HG02798 (cell line): ENCODE measurements at regions not wholly inside any gene's neighbourhood (a gene's known extent, or its start where the extent isn't known, plus 50 kb on each side); places are given as distances from the start of the nearest gene placed in this dataset.
A peak's percentile ranks its signal among the peaks of the same experiment; 100 is the strongest.
"Not testable (repeated sequence)": the region's sequence is repeated elsewhere in the genome, so short reads cannot be mapped to it uniquely, and the experiment has no call there.

Experiments
- ATAC-seq: cut with Tn5 transposase; IDR thresholded peaks from one replicate; pipeline ENCODE4 v1.9.1; 2021; ENCODE audit warnings: mild to moderate bottlenecking; ENCODE audit not compliant: unreplicated experiment, poor library complexity

DNA sequence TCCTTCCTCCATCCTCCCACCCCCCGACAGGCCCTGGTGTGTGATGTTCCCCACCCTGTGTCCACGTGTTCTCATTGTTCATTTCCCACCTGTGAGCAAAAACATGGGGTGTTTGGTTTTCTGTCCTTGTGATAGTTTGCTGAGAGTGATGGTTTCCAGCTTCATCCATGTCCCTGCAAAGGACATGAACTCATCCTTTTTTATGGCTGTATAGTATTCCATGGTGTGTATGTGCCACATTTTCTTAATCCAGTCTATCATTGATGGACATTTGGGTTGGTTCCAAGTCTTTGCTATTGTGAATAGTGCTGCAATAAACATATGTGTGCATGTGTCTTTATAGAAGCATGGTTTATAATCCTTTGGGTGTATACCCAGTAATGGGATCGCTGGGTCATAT, 587.6 kb downstream of the EDEM1 start:
- ATAC-seq = not testable (repeated sequence)

GRCh38 chr3:5784690-5785089, 597.2 kb downstream of the EDEM1 start:
- ATAC-seq = no peak

- no peak for ATAC-seq
Observed at GRCh38 chr3:5787861-5788488, 600.5 kb downstream of the EDEM1 start.

- ATAC-seq = no peak
Observed at GRCh38 chr3:5788496-5788895, 601.0 kb downstream of the EDEM1 start.

GRCh38 chr3:5791558-5791957, 604.1 kb downstream of the EDEM1 start:
- no peak for ATAC-seq

DNA sequence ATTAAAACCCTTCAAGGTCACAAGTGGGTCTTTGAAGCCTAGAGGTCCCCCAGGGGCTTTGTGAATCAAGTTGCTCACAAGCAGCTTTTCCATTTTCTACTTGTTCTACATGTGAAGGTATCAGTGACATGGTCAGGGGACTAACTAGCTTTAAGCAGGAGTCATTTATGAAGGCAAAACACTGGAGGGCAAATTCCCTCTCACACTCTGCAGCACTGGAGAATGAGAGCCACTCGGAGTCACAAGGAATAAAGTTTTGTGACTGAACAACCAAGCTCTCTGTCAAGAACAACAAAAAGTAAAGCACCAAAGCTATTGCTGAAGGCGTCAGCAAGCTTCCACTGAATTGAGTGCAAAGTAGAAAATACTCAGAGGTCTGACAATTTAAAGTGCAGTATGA, 609.0 kb downstream of the EDEM1 start:
- ATAC-seq = no peak

GRCh38 chr3:5798809-5799208, 611.3 kb downstream of the EDEM1 start:
- ATAC-seq = no peak

DNA sequence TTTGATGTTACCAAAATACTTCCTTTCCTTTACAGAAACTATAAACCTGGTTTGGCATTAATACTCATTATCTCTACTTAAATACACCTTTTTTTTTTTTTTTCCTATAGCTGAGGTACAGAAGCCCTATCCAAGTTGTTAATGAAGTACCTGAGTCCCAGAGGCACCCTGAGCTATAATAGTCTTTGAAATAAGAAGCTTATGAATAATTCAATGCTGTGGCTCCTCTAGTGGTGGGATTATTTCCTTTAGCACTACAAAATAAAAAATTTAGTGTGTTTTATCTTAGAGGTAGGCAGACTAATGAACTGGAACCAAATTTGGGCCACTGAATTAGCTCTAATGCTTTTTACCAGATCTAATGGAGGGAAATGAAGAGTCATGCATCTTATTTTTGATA, 611.9 kb downstream of the EDEM1 start:
- no peak for ATAC-seq

DNA sequence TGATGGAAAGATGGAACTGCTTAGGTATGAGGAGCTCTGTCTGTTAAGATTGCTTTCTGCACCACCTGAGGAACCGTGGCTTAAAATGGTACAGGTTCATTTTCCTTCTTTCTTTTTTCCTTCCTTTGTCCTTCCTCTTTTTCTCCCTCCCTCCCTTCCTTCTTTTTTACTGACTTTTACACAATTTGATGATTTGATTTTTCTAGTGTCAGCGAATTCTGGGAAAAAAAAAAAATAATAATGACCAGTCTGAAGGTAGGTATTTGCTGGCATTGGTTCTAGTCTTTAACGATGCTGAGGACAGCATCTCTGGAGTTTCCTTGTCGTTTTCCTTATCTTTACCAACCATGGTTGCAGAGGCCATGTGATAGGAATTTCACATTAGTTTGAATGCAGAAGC, 613.5 kb downstream of the EDEM1 start:
- no peak for ATAC-seq

DNA sequence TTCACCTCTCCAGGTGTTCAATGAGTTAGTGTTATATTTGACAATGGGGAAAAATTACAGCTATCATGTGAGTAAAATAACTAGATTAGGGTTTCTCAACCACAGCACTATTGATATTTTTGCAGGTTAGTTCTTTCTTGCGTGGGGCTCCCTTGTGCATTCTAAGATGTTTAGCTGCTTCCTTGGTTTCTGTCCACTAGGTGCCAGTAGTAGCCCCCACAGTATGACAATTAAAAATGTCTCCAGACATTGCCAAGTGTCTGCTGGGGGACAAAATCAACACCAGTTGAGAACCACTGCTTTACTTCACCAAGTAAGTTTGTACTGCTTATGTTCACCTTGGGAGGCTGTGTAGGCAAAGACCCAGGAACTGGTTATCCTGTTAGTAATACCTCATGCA, 618.7 kb downstream of the EDEM1 start:
- peak; percentile 32 for ATAC-seq

DNA sequence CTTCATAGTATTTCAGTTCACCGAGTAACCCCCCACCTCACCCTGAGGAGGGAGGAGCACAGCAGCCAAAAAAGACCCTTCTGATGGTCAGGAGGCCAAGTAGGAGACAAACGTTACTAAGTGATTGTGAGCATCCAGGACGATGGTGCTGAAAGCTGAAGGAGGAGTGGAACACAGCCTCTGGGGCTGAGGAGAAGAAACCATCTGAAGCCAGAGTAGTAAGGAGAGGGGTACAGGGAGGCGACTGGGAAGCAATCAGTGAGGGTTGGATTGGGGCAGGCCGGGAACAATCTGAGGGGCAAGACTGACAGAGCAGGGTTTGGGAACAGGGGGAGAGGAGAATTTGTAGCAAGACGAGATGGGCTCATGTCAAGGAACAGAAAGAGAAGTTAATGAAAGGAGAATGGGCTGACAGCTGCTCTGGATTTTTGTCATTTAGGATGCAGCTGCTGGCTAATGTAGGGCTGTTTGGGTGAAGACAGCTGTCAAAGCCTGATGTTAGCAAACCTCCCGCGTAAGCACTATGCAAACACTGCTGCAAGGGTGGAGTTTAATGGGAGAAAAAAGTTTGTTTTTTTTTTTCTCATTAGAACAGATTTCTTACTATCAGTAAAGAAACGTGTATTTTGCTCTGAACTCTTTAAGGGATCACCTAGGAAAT, 622.2 kb downstream of the EDEM1 start:
- ATAC-seq = no peak

GRCh38 chr3:5811016-5811415, 623.5 kb downstream of the EDEM1 start:
- no peak for ATAC-seq

GRCh38 chr3:5813521-5813920, 626.0 kb downstream of the EDEM1 start:
- no peak for ATAC-seq

DNA sequence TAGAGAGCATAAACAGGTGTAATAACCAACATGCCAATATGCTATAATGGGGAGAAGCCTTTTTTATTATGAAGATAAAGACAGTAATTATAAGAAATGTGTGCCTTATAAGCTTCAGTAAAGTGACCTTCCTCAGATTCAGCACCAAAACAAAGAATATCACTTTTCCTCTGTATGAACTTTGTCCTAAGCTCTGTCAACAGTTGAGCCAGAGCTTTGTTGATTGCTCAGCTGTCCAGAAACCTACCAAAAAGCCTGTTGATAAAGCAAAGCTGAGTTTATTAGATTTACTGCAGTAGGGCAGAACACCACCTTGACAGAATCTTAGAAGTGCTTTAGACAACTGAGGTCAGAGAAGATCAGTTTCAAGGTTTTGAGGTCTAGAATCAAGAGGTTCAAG, 635.3 kb downstream of the EDEM1 start:
- no peak for ATAC-seq

DNA sequence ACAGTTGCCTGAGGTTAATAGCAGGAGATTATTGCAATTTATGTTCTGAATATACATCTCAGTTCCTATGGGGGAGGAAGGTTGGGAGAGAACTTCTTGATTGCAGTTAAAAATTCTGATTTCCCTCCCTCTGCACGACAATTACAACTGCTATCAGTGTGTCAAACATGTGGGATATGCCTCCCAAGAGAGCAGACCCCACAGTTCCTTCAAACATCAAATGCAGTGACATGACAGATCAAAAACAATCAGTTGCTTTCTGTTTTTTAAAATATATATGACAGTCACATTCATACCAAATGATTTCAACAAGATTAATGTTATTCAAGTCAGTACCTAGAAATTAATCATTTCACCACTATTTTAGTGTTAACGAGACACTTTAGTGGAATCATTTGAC, 639.0 kb downstream of the EDEM1 start:
- no peak for ATAC-seq

- ATAC-seq = no peak
Observed at GRCh38 chr3:5828251-5828650, 640.7 kb downstream of the EDEM1 start.

DNA sequence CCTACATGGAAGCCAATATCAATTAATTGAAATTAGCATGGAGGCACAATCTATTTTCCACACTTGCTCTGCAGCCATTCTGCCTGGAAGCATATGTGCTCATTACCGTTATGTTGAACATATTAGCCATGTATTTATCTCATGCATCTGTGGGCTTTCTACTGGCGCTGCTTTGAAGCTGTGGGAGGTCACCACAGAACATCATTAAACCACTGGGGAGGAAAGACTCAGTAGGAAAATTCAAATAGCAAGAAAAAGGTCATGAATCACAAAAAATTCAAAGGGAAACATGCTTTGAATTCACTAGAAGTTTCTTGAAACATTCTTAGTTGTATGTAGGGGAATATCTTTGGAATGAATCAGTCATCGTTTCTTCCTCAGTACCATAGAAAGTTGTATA, 652.5 kb downstream of the EDEM1 start:
- ATAC-seq = no peak

DNA sequence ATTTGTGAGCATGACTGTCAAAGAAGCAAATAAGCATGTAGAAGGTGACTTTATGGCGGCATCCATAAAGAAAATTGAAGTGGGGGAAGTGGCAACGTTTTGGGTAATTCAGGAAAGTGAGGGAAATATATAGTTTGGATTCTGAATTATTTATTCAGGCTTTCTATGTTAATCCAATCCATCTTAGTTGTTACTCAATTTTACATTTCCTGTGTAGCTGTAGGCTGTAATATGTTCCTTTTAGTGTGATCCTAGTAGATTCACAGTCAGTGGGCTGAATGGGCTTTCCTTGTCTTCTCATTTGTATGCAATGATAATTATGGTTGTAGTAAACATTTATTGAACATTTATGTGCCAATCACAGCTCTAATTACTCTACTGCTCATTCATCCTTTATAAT, 654.1 kb downstream of the EDEM1 start:
- ATAC-seq = no peak

- ATAC-seq = no peak
Observed at GRCh38 chr3:5846261-5846660, 658.8 kb downstream of the EDEM1 start.

DNA sequence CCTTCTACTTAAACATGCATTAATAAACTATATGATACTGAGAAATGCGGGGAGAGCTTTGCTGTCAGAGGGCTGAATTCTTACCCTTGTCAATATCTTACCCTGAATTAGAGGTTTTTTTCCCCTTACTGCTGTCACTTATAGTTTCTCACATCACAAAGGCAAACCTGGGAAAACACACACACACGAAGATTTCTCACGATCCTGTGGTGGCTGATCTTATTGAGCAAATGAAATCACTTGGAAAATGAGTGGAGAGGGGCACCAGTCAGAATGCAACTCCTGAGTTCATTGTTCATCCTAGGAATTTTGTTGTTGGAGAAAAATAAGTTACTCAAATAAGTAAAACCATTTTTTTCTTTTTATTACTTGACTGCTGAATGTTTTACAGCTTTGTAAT, 673.6 kb downstream of the EDEM1 start:
- ATAC-seq = no peak

- no peak for ATAC-seq
Observed at GRCh38 chr3:5874931-5875341, 687.4 kb downstream of the EDEM1 start.

DNA sequence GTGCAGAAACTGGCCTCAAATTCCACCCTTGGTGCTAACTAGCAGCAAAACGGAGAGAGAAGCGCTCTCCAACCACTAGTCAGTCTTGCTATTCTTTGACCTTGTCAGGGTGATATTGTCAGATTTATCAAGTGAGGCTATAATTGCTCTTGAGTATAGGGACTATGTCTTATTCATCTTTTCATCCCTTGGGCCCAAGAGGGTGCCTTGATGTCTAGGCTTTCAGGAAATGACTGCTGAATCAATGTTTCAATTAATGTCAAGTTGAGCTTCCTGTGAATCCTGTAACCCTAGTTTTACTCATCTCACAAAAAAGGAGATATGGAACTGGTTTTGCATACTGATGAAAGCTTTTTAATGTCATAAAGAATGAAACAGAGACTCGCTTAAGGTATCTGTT, 701.3 kb downstream of the EDEM1 start:
- no peak for ATAC-seq
